Stimulated activated CD8-positive, alpha-beta memory T cell treated with anti-CD3 and anti-CD28 coated beads, Interleukin-4, amount 100 ng/mL, for 4 hours (primary cell): ENCODE measurements at regions not wholly inside any gene's neighbourhood (a gene's known extent, or its start where the extent isn't known, plus 50 kb on each side); places are given as distances from the start of the nearest gene placed in this dataset.

ENCODE experiments used
- DNase-seq, 2 donors: peaks; one replicate each; pipeline ENCODE4 v3.0.0-alpha.2; 2020; ENCODE audit warnings: low read depth in 2 of 2, low spot score in 1 of 2

DNA sequence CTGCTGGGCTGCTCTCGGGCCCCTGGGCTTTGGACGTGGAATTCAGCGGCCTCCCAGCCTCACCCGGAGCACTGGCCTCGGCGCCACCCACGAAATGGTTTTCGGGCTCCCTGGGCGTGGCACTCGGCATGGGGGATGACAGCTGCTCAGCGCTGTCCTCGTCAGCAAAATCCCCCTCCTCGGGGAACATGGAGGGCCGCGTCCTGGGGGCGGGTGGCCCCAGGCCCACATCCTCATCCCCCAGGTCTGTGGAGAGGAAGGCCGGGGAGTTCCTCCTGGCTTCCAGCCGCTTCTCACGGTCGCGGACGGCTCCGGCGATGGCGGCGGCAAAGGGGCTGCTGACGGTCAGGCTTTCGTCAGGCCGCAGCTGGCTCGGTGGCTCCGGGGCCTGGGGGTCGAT lies 88.4 kb downstream of the CTTN start:
- DNase-seq: no peak

DNA sequence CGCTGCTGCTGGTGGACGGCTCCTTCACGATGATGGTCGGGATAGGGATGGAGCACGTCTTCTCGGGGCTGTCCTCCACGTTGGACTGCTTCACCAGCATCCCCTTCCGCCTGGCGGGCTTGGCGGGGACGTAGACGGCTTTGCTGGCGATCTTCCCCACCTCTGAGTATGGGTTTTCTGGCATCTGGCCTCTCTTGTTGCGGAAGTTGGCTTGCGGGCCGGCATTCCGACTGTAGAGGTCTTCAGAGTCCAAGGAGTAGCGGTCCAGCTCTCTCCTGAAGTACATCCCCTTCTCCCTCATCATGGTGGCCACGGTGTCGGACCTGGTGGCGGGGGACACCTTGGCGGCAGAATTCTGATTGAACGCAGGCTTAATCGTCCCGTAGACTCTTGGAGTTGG lies 88.8 kb downstream of the CTTN start:
- no peak for DNase-seq

DNA sequence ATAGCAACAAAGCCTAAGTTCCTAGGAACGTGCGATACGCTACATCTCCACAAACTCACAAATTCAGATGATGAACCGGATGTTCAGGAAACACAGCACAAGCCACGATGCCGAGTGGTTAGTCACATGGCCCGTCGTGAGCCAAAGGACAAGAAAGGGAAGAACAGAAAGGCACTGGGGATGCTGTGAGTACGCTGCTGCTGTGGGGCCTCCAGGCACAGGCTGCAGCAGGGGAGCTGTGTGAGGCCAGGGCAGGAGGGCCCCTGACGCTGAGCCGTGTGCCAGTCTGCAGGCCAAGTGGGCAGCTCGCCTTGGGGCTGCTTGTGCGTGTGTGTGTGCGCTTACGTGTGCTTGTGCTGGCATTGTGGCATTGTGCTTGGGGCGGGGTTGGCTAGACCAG lies 89.4 kb downstream of the CTTN start:
- no peak for DNase-seq

DNA sequence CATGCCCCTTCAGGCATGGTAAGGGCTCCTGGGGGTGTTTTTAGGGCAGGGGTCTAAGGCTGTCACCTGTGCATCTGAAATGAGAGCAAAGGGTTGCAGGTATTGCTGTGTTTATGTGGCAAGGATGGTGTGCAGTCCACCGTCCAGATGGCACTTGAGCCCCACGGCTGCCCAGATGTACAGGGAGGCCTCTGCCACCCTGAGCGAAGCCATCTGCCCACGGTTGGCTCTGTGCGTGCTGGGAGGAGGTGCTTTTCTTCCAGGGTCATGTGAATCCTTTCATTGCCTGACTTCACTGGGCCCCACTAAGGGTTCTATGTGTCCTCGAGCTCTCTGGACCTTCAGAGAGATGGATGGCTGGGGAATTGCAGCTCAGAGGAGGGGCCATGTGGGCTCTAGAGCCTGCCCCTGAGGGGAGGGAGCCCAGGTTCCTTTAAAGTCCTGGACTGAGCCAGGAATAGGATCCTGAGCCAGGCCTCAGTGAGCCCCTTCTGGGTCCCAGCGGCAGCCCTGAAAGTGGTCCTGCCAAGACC lies 89.9 kb downstream of the CTTN start:
- DNase-seq: no peak

DNA sequence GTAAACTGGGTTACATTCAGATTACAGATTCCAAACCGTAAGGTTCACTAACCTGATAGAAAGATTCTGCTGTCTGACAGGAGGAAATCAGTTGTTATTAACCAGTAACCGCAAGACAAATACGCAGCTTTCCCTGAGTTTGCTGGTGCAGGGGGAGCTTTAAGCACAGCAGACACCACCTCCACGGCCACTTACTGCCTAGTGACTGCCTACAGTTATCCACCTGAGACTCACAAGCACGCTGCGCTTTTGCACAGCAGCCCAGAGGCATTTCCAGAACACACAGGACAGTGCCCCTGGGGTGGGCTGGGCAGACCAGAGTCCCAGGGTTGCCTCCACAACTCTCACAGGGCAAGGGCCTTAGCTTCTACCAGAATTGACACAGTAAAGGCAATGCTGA lies 90.9 kb downstream of the CTTN start:
- no peak for DNase-seq

DNA sequence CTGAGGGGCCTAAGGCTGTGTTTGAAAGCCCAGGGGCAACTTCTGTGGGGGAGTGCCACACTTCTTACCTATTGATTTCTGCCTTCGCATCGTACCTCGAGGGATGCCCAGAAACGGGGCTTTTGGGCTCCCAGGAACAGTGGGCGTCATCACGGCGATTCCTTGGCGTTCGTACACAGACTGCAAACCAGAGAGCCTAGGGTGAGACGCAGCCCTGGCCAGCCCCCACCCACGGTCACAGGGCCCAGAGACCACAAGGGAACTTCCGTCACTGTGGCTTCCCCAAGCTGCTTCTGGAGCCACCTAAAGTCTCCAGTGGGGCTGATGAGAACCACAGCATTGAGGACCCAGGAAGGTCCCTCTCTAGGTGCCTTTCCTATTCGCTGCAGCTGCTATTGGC lies 91.9 kb downstream of the CTTN start:
- no peak for DNase-seq

DNA sequence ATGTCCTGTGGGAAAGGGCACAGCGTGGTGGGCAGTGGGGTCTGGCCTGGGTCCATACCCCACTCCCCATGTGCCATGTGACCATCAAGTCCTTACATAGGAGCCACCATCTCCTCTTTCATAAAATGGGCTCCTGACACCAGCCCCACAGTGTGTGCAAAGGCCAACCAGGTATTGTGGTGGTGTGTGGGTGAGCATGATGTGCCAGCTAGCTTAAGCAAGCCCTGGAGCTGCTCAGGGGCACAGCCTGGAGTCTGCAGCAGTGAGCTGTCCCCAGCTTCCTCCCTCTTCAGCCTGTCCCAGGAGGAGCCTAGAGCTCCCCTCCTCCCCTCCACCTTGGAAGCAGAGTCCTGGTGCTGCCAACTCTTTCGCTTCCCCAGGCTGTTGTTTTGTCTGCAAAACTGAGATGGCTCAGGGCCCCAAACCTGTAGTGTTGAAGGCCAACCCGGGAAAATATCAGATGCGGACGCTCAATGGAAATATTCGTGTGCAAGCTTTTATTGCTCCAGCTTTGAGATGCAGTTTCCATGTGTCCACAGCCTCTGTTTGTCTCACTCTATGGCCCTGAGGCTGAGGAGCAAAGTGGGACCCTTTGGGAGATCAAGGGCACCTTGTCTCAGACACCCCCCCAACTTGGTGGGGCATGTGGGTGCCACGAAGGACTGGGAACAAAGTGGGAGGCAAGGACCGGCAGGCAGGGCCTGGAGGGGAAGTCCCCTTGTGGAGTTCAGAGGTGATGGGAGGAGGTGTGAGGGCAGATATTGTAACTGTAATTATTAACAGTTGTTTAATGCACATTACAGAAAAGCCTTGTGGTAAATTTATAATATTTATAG lies 92.6 kb downstream of the CTTN start:
- no peak for DNase-seq

DNA sequence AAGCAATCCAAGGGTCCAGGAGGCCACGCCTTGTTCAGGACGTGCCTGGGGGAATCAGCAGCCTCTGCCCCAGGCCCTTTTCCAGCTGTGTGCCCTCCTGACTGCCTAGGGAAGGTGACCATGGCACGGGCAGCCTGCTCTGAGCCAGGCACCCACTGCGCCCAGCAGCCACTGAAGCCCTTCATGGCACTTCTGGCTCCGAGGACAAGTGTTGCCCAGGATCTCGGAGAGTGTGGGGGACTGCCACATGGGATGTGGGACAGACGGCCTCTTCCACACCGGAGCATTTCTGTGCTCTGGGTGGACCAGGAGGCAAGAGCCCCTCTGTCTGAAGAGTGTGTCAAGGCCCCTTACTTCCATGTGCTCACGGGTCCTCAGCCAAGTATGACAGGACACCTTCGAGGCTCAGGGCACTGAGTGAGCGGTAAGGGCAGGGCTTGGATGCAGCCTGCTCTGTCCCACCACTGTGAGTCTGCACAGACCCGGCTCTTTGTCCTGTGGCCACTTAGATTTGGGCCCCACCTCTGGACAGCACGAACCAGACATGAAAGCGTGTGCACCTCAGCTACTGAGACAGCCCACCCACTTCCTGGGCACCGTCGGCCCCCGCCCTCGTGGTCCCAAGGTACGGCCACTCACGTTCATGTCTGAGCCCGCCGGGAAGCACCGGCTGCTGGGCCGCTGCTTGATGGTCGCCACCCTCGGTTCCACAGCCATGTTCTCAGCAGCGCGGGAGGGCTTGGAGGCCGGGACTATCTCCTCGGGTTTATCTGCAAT lies 93.6 kb downstream of the CTTN start:
- DNase-seq: no peak

DNA sequence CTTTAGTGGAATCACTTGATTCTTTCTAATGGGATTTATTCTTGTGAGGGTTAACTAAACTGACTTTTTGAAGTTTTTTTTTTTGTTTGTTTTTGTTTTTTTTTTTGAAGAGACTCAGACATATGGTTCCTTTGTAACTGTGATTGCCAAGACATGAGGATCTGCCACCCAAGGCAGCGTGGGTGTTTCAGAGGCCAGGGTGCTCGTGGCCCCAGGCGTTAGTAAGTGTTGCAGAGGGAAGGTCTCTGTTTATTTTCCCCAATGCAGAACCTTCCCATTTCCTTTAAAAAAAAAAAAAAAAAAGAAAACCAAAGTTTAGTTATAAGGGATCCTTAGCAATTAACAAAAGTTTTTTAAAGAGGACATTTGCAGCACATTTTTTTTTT lies 94.8 kb downstream of the CTTN start:
- no peak for DNase-seq

DNA sequence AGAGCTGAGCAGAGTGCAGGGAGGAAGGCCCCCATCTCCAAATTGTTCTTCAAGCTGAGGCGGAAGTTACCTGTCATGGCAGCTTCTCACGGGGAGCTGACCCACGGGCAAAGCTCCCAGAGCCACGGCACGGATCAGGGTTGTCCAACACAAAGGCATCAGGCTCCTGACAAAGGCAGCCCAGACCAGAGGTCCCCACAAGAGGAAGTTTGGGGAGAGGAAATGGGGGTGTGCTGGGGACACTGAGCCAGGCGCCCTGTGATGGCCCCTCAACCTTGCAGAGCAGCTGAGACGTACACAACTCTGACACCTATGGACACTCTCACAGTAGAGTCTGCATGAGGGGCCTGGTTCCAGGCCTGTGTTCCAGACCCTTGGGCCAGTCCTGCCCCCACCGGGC lies 95.6 kb downstream of the CTTN start:
- no peak for DNase-seq

DNA sequence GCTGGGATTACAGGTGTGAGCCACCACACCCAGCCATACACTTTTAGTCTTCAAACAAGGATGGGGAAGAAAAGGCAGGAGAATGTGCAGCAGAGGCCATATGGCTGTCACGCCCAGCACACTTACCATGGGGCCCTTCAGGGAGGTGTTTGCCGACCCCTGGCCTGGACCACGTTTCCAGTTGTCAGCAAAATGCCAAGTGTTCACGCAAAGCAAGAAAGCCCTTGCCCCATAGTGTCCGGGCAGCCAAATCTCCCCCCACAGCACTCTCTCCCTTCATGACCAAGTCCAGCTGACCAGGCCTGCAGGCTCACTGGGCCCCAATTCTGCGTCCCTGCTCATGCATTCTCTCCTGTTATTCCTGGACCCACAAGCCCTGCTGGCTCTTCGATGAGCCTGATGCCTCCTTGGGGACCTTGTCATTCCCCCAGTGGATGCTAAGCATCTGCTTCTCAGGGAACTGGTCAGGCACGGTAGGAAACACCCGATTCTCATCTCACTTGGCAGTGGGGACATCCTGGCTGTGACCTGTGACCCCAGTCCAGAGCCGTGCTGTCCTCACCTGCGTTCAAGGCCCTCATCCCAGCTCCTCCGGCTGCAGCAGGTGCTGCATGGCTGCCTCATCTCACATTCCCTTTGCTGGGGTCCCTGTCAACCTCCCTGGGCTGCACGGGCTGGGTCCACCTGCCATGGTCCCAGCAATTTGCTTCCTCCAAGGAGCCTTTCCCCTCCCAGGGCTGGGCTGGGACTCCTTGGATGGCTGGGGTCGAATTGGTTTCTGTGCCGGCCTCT lies 96.4 kb downstream of the CTTN start:
- DNase-seq: no peak

DNA sequence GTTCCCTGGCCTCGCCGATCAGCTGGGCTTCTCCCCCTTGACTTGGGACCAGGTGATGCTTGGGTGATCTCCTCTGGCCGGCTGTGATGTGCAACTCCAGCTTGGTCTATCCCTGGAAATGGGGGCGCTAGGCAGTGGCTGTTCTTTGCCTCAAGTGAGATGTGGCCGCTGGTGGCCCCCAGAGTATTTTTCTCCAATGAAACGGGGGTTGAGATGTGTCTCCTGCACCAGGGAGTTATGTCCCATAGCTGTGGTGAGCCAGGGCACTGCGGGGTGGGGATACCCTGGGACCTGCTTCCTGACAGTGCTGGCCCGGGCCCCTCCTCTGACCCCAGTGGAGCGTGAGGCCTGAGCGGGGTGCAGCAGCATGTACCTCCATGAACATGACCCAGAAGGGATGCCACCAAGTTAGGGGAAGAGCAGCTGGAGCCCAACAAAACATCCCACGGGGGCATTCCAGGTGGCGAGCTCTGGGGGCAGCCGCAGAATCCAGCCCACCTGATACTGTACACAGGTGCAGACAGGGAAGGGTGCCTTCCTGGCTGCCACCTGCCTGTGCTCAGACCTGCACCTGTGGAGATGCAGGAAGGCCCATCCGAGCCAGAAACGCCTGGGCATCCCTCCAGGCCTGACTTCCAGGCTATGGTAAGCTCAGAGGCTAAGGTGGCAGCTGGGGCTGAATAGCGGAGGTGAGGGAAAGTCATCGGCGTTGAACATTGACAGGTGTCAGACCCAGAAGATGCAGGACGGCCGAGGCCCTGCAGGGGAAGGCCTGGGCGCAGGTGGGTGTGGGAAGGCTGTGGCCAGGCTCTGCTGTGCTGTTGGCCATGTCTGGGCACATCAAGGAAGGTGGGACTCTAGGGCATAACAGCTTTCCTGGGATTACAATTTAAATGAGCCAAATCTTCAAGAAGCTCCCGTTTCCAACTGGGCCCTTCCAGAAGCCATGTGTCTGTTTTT lies 97.3 kb downstream of the CTTN start:
- DNase-seq: no peak

DNA sequence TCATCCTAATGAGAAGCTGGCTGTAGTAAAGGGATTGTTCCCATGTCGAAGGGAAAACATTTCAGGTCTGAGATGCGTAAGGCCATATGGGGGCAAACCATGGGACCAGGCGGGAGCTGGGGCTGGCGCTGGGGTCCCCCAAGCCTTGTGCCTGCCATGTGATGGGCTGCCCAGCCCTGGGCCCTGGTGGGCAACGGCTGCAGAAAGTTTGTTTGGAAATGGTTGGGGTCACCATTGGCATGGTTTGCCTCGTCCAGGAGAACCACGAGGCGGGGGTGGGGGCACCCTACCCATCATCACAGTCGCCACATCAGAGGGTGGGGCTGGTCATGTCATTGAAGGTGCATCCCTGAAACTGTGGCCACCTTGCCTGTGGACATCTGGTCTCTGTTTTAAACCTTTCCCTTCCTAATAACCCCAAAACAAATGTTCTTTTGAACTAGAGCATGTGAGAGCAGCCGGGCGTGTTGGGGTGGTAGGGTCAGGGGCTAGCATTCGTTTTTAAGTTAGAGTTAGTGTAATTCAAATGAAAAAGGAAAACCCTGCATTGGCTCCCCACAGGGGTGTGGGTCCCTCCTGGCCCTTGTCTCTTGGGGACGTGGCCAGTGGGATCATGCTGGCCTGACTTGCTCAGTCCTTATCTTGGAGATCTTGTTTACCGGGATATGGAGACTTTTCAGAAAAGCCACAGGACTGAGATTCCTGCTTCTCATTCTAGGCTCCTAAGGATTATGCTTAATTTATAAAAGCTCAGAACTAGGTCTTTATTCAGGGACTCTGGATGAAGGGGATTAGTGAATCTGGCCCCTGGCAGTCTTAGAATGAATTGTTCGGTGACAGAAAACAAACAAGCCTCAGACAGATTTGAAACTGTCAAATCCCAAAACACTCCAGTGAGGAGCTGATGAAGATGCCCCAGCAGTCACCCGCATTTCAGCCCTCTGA lies 98.5 kb downstream of the CTTN start:
- DNase-seq: no peak

DNA sequence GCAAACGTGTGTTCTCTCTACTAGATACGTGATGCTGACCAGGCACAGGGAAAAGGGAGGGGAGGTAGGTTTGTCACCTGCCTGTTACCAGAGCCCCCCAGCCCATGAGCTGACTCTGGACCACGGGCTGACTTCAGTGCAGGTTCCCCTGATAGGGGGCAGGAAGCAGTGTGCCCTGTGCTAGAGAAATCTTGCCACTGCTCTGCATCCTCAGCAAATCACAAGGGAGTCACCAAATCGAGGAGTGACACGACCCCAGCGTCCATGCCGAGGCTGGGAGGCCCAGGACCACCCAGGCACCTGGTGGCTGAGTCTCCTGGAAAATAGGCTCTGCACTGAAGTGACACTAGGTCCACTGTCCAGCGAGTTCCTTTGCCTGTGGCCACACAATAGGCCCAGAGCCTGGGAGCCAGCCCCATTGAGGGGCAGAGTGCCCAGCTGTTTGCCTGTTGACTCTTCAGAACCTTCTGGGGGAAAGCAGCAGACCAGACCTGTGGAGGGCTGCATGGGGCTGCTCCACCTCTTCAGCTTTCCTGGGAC lies 99.3 kb downstream of the CTTN start:
- no peak for DNase-seq

DNA sequence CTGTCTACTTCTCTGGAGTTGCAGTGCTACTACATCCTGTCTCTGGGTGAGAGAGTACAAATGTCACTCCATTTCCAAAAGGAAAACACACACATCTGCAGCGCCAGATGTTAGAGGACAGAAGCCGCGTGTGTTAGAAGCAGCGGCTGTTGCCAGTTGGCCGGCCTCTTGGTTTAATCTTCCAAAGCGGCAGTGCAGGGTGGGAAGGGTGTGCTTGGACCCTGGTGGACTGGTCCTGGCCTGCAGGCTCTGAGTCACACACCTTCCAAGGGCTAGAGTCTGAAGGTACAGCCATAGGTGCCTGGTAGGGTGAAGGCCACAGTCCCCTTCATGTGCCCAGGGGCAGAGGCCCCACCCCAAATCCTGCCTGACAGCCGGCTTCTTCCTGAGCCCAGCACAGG lies 99.8 kb downstream of the CTTN start:
- no peak for DNase-seq

DNA sequence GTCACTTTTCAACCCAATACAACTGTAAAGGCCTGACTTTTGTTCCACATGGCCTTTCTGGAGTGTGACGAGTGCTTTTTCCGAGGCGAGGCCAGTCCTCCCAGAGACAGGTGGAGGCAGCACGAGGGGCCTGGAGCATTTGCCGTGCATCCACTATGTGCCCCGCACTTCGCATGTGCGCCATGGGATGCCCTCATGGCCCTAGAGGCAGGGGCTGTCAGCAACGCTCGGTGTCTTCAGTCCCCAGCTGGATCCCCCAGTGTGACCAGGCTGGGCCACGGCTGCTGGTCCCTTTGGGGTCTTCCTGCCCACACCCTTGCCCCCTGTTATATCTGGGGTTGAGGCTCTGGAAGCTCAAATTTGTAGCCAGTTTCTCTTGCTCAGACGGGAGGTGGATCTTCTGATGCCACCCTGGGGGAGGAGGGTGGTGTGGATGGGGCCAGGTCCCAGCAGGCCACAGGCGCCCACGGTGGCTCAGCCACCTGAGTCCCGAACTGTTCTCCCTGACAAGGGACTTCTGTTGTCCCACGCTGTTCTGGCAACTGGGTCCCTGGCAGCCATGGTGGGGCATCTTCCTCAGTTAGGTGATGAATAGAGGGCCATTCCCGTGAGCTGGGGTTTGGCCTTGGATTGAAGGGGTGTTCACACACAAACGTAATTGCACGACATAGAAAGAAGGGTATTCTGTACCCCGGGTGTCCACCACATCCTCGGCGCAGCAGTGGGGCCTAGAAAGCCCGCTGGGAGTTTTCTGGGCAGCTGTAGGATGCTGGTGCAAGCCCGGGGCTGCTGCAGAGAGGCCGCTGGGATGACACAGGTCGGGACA lies 100.9 kb downstream of the CTTN start:
- no peak for DNase-seq

DNA sequence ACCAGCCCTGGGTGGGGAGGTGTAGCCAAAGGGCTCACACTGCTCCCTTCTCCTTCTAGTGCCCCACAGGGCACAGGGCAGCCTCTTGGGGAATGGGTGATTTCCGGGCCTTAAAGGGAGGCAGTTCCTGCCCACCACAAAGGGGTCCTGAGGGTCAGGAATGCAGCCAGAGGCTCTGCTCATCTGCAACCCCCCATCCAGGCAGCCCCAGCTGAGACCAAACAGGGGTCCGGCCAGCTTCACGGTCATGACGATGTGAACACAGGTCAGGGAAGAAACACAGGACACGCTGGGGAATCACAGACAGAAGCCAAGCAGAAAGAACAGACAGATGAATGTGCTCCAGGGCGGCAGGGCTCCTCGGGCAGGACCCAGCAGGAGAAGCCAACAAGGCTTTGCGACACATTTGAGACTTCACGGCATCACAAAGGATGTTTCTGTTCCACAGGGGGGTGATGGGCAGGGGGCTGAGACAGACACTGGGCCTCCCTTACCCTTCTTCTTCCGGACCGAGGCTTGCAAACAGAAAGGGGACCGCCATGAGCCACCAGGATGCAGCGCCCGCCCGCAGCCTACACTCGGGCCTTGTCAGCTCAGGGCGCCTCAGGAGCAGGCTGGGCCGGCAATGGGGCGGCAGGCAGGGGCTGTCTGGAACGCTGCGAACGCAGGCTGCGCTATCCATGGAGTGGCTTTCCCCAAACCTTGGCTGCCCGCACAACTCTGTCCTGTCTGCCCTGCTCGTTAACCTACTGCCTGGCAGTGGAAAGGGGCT lies 101.9 kb downstream of the CTTN start:
- DNase-seq: no peak
